ENCODE measurements at regions not wholly inside any gene's neighbourhood (a gene's known extent, or its start where the extent isn't known, plus 50 kb on each side); places are given as distances from the start of the nearest gene placed in this dataset.

- intact Hi-C loops (cut with micrococcal nuclease) (no loop called here), dilution Hi-C loops (cut with MboI; ENCODE audit: extremely low pct_ligation_motif_present, low sequenced_read_pairs) (no loop called here)
- FAIRE-seq (no peak), DNase-seq (ENCODE audit: low read depth, low spot score) (no peak)
- Histone ChIP-seq H2AFZ (ENCODE audit: low read depth, low read length) (no peak overlapping the region), H3K27me3 (ENCODE audit: control insufficient read depth in 2 of 2, insufficient read depth in 2 of 2, low read length in 2 of 2) (no peaks in the 10 kb centered on the region), H3K9me1 (replicated peaks; ENCODE audit: control insufficient read depth, extremely low read depth, insufficient read depth, low read length) (no peaks in the 10 kb centered on the region), H3K9me3 (replicated peaks; ENCODE audit: control insufficient read depth, insufficient read depth, low read length) (no peaks in the 10 kb centered on the region), H3K4me1 (ENCODE audit: control insufficient read depth, extremely low read depth, insufficient read depth, low read length) (no peaks in the 10 kb centered on the region), H3K4me2 (ENCODE audit: insufficient read depth, low read length) (no peak overlapping the region), H3K9ac (replicated peaks; ENCODE audit: extremely low read depth, insufficient read depth, low read length) (no peak overlapping the region), H3K27ac (ENCODE audit: insufficient read depth, low read depth, low read length) (no peak overlapping the region), H4K20me1 (replicated peaks; ENCODE audit: control insufficient read depth, extremely low read depth, insufficient read depth, low read length) (no peaks in the 10 kb centered on the region), H3K79me2 (ENCODE audit: control insufficient read depth, insufficient read depth, low read length) (no peaks in the 10 kb centered on the region), H3K36me3 (ENCODE audit: control insufficient read depth in 2 of 2, extremely low read depth in 1 of 2, insufficient read depth in 2 of 2, low read length in 2 of 2) (no peaks in the 10 kb centered on the region), H3K4me3 (replicated peaks in 1 of 3; ENCODE audit: insufficient read depth in 1 of 3, low read depth in 1 of 3, low read length in 3 of 3) (no peak overlapping the region)
- no peak for TF ChIP-seq JUN (IDR thresholded peaks at IDR 0.05; ENCODE audit: borderline replicate concordance, insufficient read depth, insufficient read length, low read depth)
- no peak for TF ChIP-seq POLR2AphosphoS5 (IDR thresholded peaks at IDR 0.05; ENCODE audit: insufficient read depth, low read depth, low read length)
- TF ChIP-seq MYC (IDR thresholded peaks at IDR 0.05; ENCODE audit: low read depth, low read length): no peak
- TF ChIP-seq, protein P1, sequence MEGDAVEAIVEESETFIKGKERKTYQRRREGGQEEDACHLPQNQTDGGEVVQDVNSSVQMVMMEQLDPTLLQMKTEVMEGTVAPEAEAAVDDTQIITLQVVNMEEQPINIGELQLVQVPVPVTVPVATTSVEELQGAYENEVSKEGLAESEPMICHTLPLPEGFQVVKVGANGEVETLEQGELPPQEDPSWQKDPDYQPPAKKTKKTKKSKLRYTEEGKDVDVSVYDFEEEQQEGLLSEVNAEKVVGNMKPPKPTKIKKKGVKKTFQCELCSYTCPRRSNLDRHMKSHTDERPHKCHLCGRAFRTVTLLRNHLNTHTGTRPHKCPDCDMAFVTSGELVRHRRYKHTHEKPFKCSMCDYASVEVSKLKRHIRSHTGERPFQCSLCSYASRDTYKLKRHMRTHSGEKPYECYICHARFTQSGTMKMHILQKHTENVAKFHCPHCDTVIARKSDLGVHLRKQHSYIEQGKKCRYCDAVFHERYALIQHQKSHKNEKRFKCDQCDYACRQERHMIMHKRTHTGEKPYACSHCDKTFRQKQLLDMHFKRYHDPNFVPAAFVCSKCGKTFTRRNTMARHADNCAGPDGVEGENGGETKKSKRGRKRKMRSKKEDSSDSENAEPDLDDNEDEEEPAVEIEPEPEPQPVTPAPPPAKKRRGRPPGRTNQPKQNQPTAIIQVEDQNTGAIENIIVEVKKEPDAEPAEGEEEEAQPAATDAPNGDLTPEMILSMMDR (IDR thresholded peaks at IDR 0.05; ENCODE audit: extremely low read depth in 1 of 2, insufficient read depth in 1 of 2, low read depth in 1 of 2, low read length in 2 of 2): no peak
- TF ChIP-seq EZH2 (IDR thresholded peaks at IDR 0.05; ENCODE audit: borderline replicate concordance, low read depth, low read length, severe bottlenecking): no peak
- TF ChIP-seq MAX (IDR thresholded peaks at IDR 0.05; ENCODE audit: insufficient read depth, insufficient read length): no peak
- TF ChIP-seq GATA2 (IDR thresholded peaks at IDR 0.05; ENCODE audit: insufficient read depth, insufficient read length, low read depth, low read length): no peak
- TF ChIP-seq POLR2A (IDR thresholded peaks at IDR 0.05; ENCODE audit: low read depth, low read length): no peak
- TF ChIP-seq FOS (IDR thresholded peaks at IDR 0.05; ENCODE audit: borderline replicate concordance, insufficient read depth, low read length): no peak
- ChIA-PET POLR2A (no interaction called here), CTCF (interaction anchor here (1.1 to 1.3 kb wide), 2 partner anchors 8 to 22 kb away, joined by 3 to 4 read pairs; no protein-coding TSS in a partner anchor)
- BruUV-seq (replicated peaks): no TSS peak
These were observed 554.8 kb upstream of the MEF2C start for GRCh38 chr5:89437450-89438435.

Measured in endothelial cell of umbilical vein (primary cell).